ENCODE measurements at regions not wholly inside any gene's neighbourhood (a gene's known extent, or its start where the extent isn't known, plus 50 kb on each side); places are given as distances from the start of the nearest gene placed in this dataset.

DNA sequence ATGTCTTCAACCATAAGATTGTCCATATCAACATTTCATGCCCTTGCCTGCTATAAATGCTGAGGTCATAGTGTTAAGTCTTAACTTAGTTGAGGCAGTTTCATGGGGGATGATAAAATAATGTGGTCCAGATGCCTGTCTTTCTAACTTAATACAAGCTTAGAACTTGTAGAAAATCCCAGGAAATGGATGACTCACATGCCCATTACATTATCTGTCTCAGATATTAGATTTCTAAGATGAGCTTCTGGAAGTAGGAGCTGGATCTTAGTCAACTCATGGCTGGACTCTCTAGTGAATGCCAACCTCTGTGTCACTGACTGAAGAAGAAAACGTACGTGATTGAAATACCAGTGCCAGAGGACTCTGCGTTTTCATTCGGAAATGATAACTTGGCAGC is 797.5 kb upstream of the EEF2KMT start:
- TF ChIP-seq, protein P1, sequence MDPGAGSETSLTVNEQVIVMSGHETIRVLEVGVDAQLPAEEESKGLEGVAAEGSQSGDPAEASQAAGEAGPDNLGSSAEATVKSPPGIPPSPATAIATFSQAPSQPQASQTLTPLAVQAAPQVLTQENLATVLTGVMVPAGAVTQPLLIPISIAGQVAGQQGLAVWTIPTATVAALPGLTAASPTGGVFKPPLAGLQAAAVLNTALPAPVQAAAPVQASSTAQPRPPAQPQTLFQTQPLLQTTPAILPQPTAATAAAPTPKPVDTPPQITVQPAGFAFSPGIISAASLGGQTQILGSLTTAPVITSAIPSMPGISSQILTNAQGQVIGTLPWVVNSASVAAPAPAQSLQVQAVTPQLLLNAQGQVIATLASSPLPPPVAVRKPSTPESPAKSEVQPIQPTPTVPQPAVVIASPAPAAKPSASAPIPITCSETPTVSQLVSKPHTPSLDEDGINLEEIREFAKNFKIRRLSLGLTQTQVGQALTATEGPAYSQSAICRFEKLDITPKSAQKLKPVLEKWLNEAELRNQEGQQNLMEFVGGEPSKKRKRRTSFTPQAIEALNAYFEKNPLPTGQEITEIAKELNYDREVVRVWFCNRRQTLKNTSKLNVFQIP (CRISPR knock-in tag; IDR thresholded peaks at IDR 0.05; ENCODE audit: borderline replicate concordance, low read depth): no peak
- TF ChIP-seq ZC3H10 (CRISPR knock-in tag; IDR thresholded peaks at IDR 0.05): no peak
- no peak for TF ChIP-seq PPARA (CRISPR knock-in tag; IDR thresholded peaks at IDR 0.05; ENCODE audit: borderline replicate concordance)
- no peak for TF ChIP-seq ESRRG (CRISPR knock-in tag; IDR thresholded peaks at IDR 0.05)
- no peak for TF ChIP-seq ZNF70 (CRISPR knock-in tag; IDR thresholded peaks at IDR 0.05)
- peak; percentile 57 for TF ChIP-seq ISL1 (CRISPR knock-in tag; IDR thresholded peaks at IDR 0.05)
- TF ChIP-seq ARNTL (CRISPR knock-in tag; IDR thresholded peaks at IDR 0.05; ENCODE audit: borderline replicate concordance, low read depth): no peak
- TF ChIP-seq ZFP3 (CRISPR knock-in tag; IDR thresholded peaks at IDR 0.05): 0 out of 2 replicates have a peak, but pooled peaks have one; percentile 38
- TF ChIP-seq RARB (CRISPR knock-in tag; IDR thresholded peaks at IDR 0.05): no peak

Measured in SK-N-SH treated with all-trans-retinoic acid at 6 μM for 48 hours (cell line).